ENCODE measurements at regions not wholly inside any gene's neighbourhood (a gene's known extent, or its start where the extent isn't known, plus 50 kb on each side); places are given as distances from the start of the nearest gene placed in this dataset.
"Not testable (repeated sequence)": the region's sequence is repeated elsewhere in the genome, so short reads cannot be mapped to it uniquely, and the experiment has no call there.

GRCh38 chr1:103469801-103470200 is 55.7 kb upstream of the RNPC3 start:
- DNase-seq, result no peak

- no peak for DNase-seq
These were observed 58.4 kb upstream of the RNPC3 start for GRCh38 chr1:103467100-103467499.

- peak; percentile 17 for DNase-seq
These were observed 64.1 kb upstream of the RNPC3 start for GRCh38 chr1:103461161-103462105.

- DNase-seq, result no peak
These were observed 65.0 kb upstream of the RNPC3 start for GRCh38 chr1:103460511-103460910.

DNA sequence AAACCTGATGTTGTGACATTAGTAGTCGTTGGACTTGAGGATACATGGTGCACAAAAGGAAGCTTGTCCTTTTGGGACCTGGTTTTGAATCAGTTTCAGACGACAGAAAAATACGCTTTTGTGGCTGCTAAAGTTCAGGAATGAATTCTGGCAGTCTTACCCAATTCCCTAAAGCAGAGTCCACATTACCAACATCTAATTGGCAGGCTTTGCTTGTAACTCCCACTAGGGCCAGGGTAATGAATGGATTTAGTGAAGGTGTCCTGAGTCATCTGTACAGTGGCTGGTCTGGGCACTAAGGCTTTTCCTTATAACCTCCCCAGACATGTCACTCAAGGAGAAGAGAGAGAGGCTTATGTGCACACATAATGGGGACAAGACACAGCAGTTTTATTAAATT is 66.2 kb upstream of the RNPC3 start:
- DNase-seq, result no peak

GRCh38 chr1:103457886-103458455 is 67.5 kb upstream of the RNPC3 start:
- no peak for DNase-seq

DNA sequence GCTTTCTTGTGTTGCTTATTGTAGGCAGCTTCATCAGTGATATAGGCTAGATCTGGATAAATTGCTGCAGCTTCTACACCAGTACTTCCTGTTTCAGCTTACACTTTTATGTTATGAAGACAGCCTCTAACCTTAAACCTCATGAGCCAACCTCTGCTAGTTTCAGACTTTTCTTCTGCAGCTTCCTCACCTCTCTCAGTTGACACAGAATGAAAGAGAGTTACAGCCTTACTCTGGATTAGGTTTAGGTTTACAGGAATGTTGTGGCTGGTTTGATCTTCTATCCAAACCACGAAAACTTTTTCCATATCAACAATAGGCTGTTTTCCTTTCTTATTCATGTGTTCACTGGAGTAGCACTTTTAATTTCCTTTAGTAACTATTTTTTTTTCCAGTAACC is 76.9 kb upstream of the RNPC3 start:
- DNase-seq, result no peak

- DNase-seq, result no peak
These were observed 78.0 kb upstream of the RNPC3 start for GRCh38 chr1:103447471-103447870.

DNA sequence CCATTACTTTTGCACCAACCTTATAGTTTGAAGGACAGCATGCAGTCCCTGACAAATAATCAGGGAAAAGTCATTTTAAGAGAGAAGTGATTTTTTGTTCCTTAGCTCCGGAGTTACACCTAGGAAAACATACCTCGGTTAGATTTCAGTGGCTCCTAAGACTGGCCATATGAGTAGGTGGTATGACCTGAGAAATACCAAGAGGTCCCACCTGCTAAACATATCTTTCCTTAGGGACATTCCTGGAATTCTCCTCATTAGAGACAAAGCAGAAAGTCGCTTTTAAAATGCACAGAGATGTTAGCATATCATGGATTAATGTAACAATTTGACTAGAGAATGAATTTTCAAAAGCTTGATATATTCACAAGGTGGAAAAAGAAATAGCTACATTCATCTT is 84.2 kb upstream of the RNPC3 start:
- DNase-seq, result no peak

DNA sequence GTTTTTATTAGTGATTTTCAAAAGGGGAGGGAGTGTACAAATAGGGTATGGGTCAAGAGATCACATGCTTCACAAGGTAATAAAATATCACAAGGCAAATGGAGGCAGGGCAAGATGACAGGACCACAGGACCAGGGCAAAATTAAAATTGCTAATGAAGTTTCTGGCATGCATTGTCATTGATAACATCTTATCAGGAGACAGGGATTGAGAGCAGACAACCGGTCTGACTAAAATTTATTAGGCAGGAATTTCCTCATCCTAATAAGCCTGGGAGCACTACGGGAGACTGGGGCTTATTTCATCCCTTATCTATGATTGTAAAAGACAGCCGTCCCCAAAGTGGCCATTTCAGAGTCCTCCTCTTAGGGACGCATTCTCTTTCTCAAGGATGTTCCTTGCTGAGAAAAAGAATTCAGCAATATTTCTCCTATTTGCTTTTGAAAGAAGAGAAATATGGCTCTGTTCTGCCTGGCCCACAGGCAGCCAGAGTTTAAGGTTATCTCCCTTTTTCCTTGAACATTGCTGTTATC is 88.9 kb upstream of the RNPC3 start:
- DNase-seq, result not testable (repeated sequence)

DNA sequence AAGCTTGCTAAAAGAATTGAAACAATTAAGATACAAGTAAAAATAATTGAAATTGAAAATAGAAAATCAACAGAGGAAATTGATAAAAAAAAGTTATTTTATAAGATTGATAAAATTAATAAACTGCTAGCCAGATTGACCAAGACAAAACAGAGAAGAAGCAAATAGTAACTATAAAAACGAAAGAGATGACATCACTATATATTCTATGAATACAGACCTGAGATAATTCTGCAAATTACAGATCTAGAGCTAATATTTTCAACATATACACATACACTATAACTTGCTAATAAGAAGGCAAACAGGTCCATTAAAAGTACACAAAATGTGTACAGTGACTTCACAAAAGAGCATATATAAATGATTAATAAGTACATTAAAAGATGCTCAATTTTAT is 90.1 kb upstream of the RNPC3 start:
- no peak for DNase-seq

- no peak for DNase-seq
These were observed 100.8 kb upstream of the RNPC3 start for GRCh38 chr1:103424650-103425049.

DNA sequence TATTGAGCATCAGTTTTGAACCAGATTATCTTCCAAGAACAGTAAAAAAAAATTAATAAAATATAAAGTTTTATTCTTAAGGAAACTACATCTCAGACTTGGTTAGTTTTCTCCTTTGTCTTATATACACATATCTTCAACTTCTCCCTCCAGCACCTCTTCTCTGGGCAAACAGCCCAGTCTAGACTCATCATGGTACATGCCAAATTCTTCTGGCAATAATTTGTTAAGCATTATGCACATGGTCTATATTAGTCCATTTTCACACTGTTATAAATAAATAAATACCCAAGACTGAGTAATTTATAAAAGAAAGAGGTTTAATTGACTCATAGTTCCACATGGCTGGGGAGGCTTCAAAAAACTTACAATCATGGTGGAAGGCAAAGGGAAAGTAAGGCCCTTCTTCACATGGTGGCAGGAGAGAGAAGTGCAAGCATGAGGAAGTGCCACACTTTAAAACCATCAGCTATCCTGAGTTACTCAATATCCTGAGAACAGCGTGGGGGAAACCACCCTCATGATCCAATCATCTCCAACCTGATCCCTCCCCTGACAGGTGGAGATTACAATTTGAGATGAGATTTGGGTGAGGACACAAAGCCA is 108.7 kb upstream of the RNPC3 start:
- DNase-seq, result no peak

DNA sequence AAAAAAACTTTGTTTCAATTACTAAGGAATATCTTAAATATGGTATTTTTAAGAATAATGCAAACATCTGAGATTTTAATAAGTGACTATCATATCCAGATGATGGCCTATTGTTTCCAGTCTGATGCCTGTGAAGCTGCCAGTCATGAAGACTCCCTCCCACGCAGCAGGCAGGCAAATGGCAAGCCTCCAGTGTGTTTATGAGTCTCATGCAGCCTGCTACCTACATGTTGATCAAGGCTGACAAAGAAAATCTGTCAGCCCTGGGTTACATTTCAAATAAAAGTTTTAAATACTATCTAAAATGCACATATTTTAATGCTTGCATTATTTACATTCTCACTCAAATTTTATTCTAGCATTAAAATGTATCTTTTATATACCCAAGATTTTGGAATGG is 137.6 kb upstream of the RNPC3 start:
- DNase-seq, result no peak

GRCh38 chr1:103373991-103374390 is 151.5 kb upstream of the RNPC3 start:
- DNase-seq, result no peak

GRCh38 chr1:103372866-103373265 is 152.6 kb upstream of the RNPC3 start:
- DNase-seq, result no peak

GRCh38 chr1:103371234-103371633 is 154.3 kb upstream of the RNPC3 start:
- no peak for DNase-seq

DNA sequence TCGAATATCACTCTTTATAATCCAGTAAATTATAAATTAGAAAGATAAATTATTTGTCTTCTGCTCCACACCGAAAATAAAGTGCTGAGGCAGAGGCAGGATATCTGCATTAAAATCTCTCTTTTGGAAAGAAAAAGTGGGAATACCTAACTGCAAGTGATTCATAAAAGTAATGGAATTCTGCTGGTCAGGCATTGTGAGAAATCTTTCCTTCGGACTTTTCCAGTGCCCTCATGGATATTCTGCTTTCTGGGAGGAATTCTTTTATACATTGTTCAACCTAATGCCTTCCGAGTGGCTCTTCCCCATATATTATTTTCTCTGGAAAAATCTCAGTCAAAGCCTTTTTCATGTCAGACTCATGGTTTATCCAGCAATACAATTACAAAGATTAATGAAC is 158.3 kb upstream of the RNPC3 start:
- no peak for DNase-seq

DNA sequence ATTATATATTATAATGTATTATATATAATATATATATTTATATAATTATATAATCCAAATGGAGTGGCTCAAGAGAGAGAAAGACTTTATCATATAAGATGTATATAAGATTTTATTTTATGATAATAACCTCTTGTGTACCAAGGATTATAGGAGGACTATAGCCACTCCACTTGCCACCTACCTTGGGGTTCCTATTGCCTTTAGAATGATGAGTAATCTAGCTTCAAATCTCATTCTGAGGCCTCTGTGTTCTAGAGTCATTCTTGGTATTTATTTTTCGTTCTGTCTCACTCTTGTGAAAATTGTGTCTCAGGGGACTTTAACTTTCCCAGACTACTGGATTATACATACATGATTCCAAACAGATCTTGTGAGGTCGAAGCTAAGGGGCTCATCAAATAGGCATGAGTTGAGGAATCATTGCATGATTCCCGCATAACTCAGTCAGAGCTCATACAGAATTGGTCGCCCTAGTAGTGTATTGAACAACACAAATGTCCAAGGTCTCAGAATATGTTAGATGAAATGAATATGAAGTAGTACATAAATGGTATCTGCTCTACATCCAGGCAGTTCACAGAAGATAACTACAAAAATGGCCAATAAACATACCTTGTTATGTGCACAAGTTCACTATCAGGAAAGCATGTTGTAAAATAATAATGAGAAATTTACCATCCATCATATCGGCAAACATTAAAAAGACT is 159.5 kb upstream of the RNPC3 start:
- DNase-seq, result no peak

DNA sequence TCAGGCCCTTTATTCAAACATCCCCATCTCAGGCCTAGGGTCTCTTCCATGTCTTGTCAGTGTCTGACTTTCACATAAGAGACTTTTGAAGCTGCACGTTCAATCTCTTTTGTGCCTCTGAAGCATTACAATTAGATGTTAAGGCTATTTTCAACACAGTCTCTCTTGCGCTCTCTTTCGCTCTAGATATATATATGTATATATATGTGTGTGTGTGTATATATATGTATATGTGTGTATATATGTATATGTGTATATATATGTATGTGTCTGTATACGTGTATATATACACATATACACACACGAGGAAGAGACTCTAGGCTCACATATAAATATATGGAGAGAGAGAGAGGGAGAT is 162.5 kb upstream of the RNPC3 start:
- DNase-seq, result no peak

- DNase-seq, result no peak
These were observed 163.0 kb upstream of the RNPC3 start for GRCh38 chr1:103362348-103363007.

- no peak for DNase-seq
These were observed 172.1 kb upstream of the RNPC3 start for GRCh38 chr1:103353391-103353790.

DNA sequence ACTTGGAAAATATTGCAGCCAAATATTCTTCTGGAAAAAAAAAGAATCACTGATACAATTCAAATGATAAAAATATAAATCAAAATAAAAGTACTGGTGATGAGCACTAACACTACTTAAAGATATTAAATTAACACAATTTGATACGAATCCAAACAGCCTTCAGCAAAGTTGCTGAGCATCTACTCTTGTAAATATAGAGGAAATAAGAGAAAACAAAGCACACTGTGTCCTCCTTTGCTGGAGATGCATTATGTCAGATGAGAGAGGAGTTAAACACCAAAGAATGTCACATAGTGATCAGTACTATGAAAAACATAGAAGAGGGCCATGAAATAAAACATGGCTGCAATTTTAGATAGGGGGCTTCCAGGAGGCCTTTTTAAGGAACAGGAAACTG is 177.4 kb upstream of the RNPC3 start:
- no peak for DNase-seq

Data from DMS79 treated with DMSO at 0.1 percent for 48 hours (cell line).